ENCODE measurements at regions not wholly inside any gene's neighbourhood (a gene's known extent, or its start where the extent isn't known, plus 50 kb on each side); places are given as distances from the start of the nearest gene placed in this dataset.

GRCh38 chr6:22020299-22021003, 276.4 kb downstream of the PRL start:
- Histone ChIP-seq H3K4me1 (ENCODE audit: control insufficient read depth, low read length) (peaks cover 2% of the 10 kb centered on the region), H3K4me2 (ENCODE audit: low read length) (no peak overlapping the region), H3K27me3 (ENCODE audit: control insufficient read depth, low read length) (no peaks in the 10 kb centered on the region), H3K4me3 (ENCODE audit: low read length) (no peak overlapping the region), H3K36me3 (ENCODE audit: control insufficient read depth, low read length) (no peaks in the 10 kb centered on the region), H4K20me1 (ENCODE audit: control insufficient read depth, insufficient read depth, low read depth, low read length) (no peaks in the 10 kb centered on the region), H3K9me2 (replicated peaks; ENCODE audit: control insufficient read depth, low read length) (no peaks in the 10 kb centered on the region), H3F3A (ENCODE audit: control insufficient read depth, insufficient read depth) (no peaks in the 10 kb centered on the region), H3K9me3 (ENCODE audit: control insufficient read depth, insufficient read depth, low read length) (no peaks in the 10 kb centered on the region), H3K27ac (ENCODE audit: low read depth, low read length) (no peak overlapping the region), H3K79me2 (ENCODE audit: control insufficient read depth, low read length) (no peaks in the 10 kb centered on the region)
- TF ChIP-seq, protein P1, sequence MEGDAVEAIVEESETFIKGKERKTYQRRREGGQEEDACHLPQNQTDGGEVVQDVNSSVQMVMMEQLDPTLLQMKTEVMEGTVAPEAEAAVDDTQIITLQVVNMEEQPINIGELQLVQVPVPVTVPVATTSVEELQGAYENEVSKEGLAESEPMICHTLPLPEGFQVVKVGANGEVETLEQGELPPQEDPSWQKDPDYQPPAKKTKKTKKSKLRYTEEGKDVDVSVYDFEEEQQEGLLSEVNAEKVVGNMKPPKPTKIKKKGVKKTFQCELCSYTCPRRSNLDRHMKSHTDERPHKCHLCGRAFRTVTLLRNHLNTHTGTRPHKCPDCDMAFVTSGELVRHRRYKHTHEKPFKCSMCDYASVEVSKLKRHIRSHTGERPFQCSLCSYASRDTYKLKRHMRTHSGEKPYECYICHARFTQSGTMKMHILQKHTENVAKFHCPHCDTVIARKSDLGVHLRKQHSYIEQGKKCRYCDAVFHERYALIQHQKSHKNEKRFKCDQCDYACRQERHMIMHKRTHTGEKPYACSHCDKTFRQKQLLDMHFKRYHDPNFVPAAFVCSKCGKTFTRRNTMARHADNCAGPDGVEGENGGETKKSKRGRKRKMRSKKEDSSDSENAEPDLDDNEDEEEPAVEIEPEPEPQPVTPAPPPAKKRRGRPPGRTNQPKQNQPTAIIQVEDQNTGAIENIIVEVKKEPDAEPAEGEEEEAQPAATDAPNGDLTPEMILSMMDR (IDR thresholded peaks at IDR 0.05; ENCODE audit: low read depth, low read length, poor library complexity, severe bottlenecking): no peak
- TF ChIP-seq EZH2phosphoT487 (IDR thresholded peaks at IDR 0.05; ENCODE audit: borderline replicate concordance, low read length): no peak

DNA sequence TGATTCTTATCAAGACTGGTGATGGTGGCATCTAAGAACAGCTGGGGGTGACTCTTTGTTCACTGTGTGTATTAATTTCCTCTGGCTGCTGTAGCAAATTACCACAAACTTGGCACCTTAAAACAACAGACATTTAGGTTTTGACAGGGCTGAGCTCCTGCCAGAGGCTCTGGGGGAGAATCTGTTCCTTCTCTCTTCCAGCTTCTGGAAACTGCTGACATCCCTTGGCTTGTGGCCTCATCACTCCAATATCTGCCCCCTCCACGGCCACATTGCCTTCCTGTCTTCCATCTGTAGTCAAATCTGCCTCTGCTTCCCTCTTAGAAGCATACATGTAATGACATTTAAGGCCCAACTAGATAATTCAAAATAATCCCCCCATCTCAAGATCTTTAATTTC, 274.9 kb downstream of the PRL start:
- Histone ChIP-seq H3K36me3 (ENCODE audit: control insufficient read depth, low read length) (no peaks in the 10 kb centered on the region), H3K4me3 (ENCODE audit: low read length) (no peak overlapping the region), H3F3A (ENCODE audit: control insufficient read depth, insufficient read depth) (no peaks in the 10 kb centered on the region), H3K9me2 (replicated peaks; ENCODE audit: control insufficient read depth, low read length) (no peaks in the 10 kb centered on the region), H3K27ac (ENCODE audit: low read depth, low read length) (no peak overlapping the region), H3K9me3 (ENCODE audit: control insufficient read depth, insufficient read depth, low read length) (no peaks in the 10 kb centered on the region), H3K27me3 (ENCODE audit: control insufficient read depth, low read length) (no peaks in the 10 kb centered on the region), H3K4me2 (ENCODE audit: low read length) (no peak overlapping the region), H3K79me2 (ENCODE audit: control insufficient read depth, low read length) (no peaks in the 10 kb centered on the region), H3K4me1 (ENCODE audit: control insufficient read depth, low read length) (peaks cover 9% of the 10 kb centered on the region), H4K20me1 (ENCODE audit: control insufficient read depth, insufficient read depth, low read depth, low read length) (no peaks in the 10 kb centered on the region)
- no peak for TF ChIP-seq EZH2phosphoT487 (IDR thresholded peaks at IDR 0.05; ENCODE audit: borderline replicate concordance, low read length)
- TF ChIP-seq, protein P1 (IDR thresholded peaks at IDR 0.05; ENCODE audit: low read depth, low read length, poor library complexity, severe bottlenecking): no peak

DNA sequence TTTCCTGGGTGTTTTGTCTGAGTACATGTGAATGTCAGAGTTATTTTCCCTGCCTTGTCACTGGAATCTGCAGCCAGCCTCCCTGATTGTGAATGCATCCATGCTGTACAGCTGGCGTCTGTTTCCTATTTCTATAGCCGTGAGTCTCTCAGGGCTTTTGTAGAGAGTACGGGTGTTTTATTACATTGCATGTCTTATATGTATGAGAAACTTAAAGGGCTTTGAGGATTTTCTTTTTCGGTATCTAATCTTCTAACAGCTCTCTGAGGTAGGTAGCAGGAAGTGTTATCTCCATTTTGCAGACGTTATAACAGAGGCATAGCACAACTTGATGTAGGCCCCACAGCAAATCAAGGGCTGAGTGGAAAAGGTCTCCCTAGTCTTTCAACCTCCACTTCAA, 272.9 kb downstream of the PRL start:
- Histone ChIP-seq H3K27me3 (ENCODE audit: control insufficient read depth, low read length) (no peaks in the 10 kb centered on the region), H3K9me3 (ENCODE audit: control insufficient read depth, insufficient read depth, low read length) (no peaks in the 10 kb centered on the region), H3K27ac (ENCODE audit: low read depth, low read length) (no peak overlapping the region), H3K79me2 (ENCODE audit: control insufficient read depth, low read length) (no peaks in the 10 kb centered on the region), H3K9me2 (replicated peaks; ENCODE audit: control insufficient read depth, low read length) (no peaks in the 10 kb centered on the region), H3K36me3 (ENCODE audit: control insufficient read depth, low read length) (no peaks in the 10 kb centered on the region), H3F3A (ENCODE audit: control insufficient read depth, insufficient read depth) (no peaks in the 10 kb centered on the region), H3K4me2 (ENCODE audit: low read length) (no peak overlapping the region), H4K20me1 (ENCODE audit: control insufficient read depth, insufficient read depth, low read depth, low read length) (no peaks in the 10 kb centered on the region), H3K4me3 (ENCODE audit: low read length) (no peak overlapping the region), H3K4me1 (ENCODE audit: control insufficient read depth, low read length) (peaks cover 14% of the 10 kb centered on the region)
- TF ChIP-seq EZH2phosphoT487 (IDR thresholded peaks at IDR 0.05; ENCODE audit: borderline replicate concordance, low read length): no peak
- TF ChIP-seq, protein P1 (IDR thresholded peaks at IDR 0.05; ENCODE audit: low read depth, low read length, poor library complexity, severe bottlenecking): no peak

Data from DOHH2 (cell line).